ENCODE measurements at regions not wholly inside any gene's neighbourhood (a gene's known extent, or its start where the extent isn't known, plus 50 kb on each side); places are given as distances from the start of the nearest gene placed in this dataset.
"Not testable (repeated sequence)": the region's sequence is repeated elsewhere in the genome, so short reads cannot be mapped to it uniquely, and the experiment has no call there.

DNA sequence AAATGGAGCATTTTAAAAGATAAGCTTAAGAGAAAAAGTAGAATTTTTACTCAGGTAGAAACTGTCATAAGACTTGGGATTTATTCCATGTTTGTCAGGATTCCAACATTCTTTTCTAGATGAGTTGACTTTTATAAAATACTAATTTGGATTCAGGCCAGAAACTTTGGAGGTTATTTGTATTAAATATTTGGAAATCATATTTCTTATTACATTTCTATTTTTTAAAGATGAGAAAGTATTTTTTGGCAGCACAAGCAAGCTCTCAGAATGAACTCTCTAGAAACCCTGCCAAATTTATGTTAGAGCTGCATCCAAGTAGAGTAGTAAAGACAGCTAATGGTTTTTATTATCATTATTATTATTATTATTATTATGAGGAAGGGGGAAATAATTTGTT, 1014.9 kb upstream of the GJE1 start:
- intact Hi-C loops (cut with micrococcal nuclease): no loop called here
- no peaks in the 10 kb centered on the region for H3K36me3 Mint-ChIP-seq (ENCODE audit: low read depth)

DNA sequence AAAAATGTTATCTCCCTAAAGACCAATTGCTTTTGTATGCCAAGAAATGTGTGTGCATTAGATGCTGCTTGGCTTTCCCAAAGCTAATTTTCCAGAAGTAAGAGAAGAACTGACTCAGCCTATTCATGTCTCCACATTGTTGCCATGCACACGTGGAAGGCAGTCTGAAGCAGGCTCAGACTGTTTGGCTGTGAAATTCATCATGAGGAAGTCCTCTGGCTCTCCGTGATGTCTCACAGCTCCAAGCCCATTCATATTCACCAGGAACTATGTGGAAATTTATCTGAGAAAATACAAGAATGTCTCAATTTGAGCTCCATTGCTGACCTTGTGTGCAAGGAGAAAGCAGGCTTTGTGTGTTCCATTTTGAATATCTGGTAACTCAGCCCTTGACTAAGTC, 1022.2 kb upstream of the GJE1 start:
- Mint-ChIP-seq H3K27me3 (no peaks in the 10 kb centered on the region), H3K9me3 (no peaks in the 10 kb centered on the region), H3K36me3 (ENCODE audit: low read depth) (no peaks in the 10 kb centered on the region), H3K27ac (no peak overlapping the region), H3K4me1 (ENCODE audit: low read depth) (no peaks in the 10 kb centered on the region), H3K4me3 (no peak overlapping the region)
- intact Hi-C loops (cut with micrococcal nuclease): no loop called here

More for the DNA sequence above, 1014.9 kb upstream of the GJE1 start:
- no peak overlapping the region for H3K27ac Mint-ChIP-seq
- no peaks in the 10 kb centered on the region for H3K27me3 Mint-ChIP-seq
- H3K4me1 Mint-ChIP-seq (ENCODE audit: low read depth): no peaks in the 10 kb centered on the region
- H3K9me3 Mint-ChIP-seq: peaks cover 9% of the 10 kb centered on the region
- H3K4me3 Mint-ChIP-seq: no peak overlapping the region

DNA sequence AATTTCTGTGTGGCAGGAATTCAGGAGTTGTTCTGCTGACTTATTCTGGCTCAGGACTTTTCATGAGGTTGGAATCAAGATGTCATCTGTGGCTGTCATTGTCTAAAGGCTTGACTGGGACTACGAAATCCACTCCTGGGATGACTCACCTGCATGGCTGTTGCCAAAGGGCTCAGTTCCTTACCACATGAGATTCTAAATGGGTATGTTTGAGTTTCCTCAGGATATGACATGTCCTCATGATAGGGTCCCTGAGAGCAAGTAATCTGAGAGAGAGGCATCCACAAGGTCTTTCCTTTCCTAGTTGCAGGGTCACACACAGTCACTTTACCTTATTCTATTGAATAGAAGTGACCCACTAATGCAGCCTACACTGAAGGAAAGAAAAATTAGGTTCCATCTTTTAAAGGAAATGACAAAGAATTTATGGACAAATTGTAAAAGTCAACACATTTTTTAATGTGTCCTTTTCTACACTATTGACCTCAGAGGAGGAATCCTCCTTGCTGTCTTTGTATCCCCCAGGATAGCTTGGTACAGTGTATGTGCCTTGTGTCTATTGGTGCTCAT, 1025.0 kb upstream of the GJE1 start:
- Mint-ChIP-seq H3K9me3 (no peaks in the 10 kb centered on the region), H3K27me3 (no peaks in the 10 kb centered on the region), H3K4me1 (ENCODE audit: low read depth) (no peaks in the 10 kb centered on the region), H3K27ac (no peak overlapping the region), H3K36me3 (ENCODE audit: low read depth) (no peaks in the 10 kb centered on the region), H3K4me3 (no peak overlapping the region)
- intact Hi-C loops (cut with micrococcal nuclease): no loop called here

DNA sequence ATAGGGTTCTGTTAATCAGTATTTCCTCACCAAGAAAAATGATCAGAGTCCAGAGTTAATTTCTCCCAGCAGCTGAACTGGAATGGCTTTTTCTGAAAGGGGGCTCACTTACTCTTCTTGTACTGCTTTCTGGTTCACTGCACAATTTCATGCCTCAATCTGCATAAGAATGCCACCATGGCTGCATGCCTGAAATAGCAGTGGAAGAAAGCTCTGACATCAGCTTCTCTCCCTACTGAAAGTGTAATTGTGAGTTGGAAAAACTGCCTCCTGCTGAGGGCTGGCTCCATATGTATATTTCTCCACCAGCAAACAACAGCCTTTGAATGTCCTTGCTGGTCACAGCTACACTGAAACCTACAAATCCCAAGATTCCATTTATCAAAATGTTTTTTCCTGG, 1027.2 kb upstream of the GJE1 start:
- intact Hi-C loops (cut with micrococcal nuclease): no loop called here
- Mint-ChIP-seq H3K27me3 (no peaks in the 10 kb centered on the region), H3K27ac (no peak overlapping the region)

DNA sequence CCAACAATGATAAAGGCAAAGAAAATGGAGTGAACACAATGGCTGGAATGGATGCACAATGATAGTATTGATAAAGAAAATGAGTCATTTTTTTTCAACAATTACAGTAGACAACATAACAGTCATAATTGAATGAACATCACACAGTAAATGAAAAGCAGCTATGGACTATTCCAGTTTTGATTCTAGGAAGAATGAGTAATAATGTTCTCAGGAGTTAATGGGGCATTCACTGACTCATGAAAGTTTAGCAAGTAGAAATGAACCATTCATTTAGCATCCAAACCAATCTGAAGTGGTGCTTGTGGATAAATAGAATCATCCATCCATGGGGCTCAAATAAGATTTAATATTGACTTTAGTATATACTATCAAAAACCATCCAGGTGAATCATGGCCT, 1029.5 kb upstream of the GJE1 start:
- H3K27ac Mint-ChIP-seq: no peak overlapping the region
- H3K4me3 Mint-ChIP-seq: no peak overlapping the region
- no peaks in the 10 kb centered on the region for H3K4me1 Mint-ChIP-seq (ENCODE audit: low read depth)
- no peaks in the 10 kb centered on the region for H3K27me3 Mint-ChIP-seq
- intact Hi-C loops (cut with micrococcal nuclease): no loop called here
- peaks cover 12% of the 10 kb centered on the region for H3K9me3 Mint-ChIP-seq
- H3K36me3 Mint-ChIP-seq (ENCODE audit: low read depth): no peaks in the 10 kb centered on the region

More for the DNA sequence above, 1027.2 kb upstream of the GJE1 start:
- Mint-ChIP-seq H3K4me3 (no peak overlapping the region), H3K36me3 (ENCODE audit: low read depth) (no peaks in the 10 kb centered on the region), H3K4me1 (ENCODE audit: low read depth) (no peaks in the 10 kb centered on the region), H3K9me3 (no peaks in the 10 kb centered on the region)

DNA sequence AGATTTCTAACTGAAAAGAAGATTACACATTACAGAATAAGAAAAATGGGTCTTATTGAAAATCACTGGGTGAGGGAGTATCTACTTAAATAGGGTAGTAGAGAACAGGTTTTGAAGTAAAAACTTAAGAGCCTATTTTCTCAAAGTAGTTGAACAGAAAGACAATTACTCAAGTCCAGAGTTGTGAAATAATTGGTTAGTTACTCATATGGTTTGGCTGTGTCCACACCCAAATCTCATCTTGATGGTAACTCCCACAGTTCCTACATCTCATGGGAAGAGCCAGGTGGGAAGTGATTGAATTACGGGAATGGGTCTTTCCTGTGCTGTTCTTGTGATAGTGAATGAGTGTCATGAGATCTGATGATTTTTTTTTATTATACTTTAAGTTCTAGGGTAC, 1035.3 kb upstream of the GJE1 start:
- Mint-ChIP-seq H3K27me3 (no peaks in the 10 kb centered on the region), H3K4me3 (no peak overlapping the region), H3K27ac (no peak overlapping the region), H3K9me3 (peaks cover 51% of the 10 kb centered on the region), H3K36me3 (ENCODE audit: low read depth) (no peaks in the 10 kb centered on the region), H3K4me1 (ENCODE audit: low read depth) (no peaks in the 10 kb centered on the region)
- intact Hi-C loops (cut with micrococcal nuclease): no loop called here

DNA sequence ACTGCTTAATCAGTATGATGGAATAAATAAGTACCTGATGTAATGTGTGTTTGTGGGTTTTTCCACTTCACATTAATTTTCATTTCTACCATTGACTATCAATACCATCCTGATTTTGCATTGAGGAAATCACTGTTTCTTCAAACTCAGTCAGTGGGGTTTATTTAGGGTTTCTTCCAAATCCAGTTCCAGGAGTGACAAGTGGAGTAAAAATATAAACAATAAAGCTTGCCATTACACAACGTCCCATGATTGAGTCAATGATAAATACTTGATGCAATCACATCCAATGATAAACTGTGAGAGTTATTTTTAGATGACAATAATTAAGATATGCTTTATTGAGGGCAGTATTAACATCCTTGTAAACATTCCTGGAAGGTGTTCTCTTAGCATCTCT, 1037.4 kb upstream of the GJE1 start:
- Mint-ChIP-seq H3K36me3 (ENCODE audit: low read depth) (no peaks in the 10 kb centered on the region), H3K9me3 (peaks cover 51% of the 10 kb centered on the region), H3K4me3 (no peak overlapping the region), H3K27me3 (no peaks in the 10 kb centered on the region), H3K27ac (no peak overlapping the region), H3K4me1 (ENCODE audit: low read depth) (no peaks in the 10 kb centered on the region)
- intact Hi-C loops (cut with micrococcal nuclease): no loop called here

DNA sequence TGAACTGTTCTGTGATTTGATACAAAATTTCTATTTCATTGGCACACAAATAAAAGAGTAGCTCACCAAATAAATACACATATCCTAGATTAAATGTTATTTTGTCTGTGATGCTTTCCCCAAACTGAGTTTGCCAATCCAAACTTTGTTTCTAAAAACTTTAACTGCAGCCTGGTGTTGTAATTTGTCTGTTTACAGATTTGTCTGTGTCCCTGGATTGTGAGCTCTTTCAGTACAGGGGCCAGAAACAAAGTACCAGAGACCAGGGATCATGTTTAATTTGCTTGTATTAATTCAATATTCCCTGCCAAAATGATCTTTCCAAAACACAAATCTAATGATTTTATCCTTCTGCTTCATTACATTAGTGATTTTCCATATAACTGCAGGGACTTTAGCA, 1044.6 kb upstream of the GJE1 start:
- no peaks in the 10 kb centered on the region for H3K27me3 Mint-ChIP-seq
- H3K36me3 Mint-ChIP-seq (ENCODE audit: low read depth): no peaks in the 10 kb centered on the region
- no peaks in the 10 kb centered on the region for H3K4me1 Mint-ChIP-seq (ENCODE audit: low read depth)
- H3K4me3 Mint-ChIP-seq: no peak overlapping the region
- H3K9me3 Mint-ChIP-seq: peaks cover 15% of the 10 kb centered on the region
- intact Hi-C loops (cut with micrococcal nuclease): no loop called here
- H3K27ac Mint-ChIP-seq: no peak overlapping the region

DNA sequence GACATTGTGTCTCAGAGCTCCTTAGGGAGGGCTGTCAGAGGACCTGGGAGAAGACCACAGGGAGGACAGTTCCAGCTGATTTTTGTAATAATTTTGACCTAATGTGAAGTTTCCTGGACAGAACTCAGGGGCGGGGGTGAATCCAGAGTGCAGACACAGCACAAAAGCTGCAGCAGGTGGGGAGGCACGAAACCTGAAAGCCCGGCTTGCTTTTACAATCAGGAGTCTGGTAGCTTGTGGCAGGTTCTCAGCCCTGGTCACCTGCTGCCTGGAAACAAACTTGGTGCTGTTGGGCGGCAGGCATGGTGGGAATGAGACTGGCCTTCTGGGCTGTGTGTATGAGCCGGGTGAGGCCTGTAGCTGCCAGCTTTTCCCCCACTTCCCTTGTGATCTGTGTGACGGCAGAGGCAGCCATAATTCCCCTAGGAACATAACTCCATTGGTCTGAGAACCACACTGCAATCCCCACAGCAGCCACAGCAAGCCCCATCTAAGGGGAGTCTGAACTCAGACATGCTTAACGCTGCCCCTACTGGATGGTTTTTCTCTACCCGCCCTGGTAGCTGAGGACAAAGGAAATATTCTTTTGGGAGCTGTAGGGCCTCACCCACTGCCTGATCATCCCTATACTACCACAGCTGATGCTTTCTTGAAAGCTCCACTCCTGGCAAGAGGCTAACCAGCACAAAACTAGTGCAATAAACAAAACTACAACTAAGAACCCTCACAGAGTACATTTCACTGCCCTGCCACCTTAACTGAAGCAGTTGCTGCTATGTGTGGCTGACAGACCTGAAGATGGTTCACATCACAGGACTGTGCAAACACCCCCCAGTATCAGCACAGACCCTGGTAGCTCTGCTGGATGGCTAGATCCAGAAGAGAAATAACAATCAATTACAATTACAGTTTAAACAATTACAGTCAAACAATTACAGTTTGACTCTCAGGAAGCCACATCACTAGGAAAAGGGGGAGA, 1055.1 kb upstream of the GJE1 start:
- Mint-ChIP-seq H3K36me3 (ENCODE audit: low read depth) (no peaks in the 10 kb centered on the region), H3K27me3 (no peaks in the 10 kb centered on the region), H3K4me1 (ENCODE audit: low read depth) (no peaks in the 10 kb centered on the region), H3K27ac (no peak overlapping the region), H3K9me3 (peaks cover 65% of the 10 kb centered on the region), H3K4me3 (no peak overlapping the region)
- intact Hi-C loops (cut with micrococcal nuclease): no loop called here

DNA sequence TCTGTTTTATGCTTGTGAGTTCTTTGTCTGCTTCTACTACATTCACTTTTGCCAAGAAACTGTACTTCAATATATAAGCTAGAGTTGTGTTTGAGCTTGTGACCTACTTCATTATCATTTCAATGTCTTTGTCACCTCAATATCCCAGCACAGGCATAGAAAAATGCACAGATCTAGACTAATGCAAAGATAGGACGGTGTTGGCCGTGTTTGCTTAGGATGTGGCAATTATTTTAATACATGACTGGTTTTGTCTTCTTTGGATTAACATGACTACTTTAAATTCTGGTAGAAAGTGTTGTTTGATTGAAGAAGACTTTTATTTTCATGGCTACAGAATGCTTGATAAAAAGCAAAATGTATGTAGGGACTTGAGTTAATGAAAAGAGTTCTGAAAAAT, 1075.0 kb upstream of the GJE1 start:
- H3K9me3 Mint-ChIP-seq: no peaks in the 10 kb centered on the region
- intact Hi-C loops (cut with micrococcal nuclease): no loop called here
- no peaks in the 10 kb centered on the region for H3K27me3 Mint-ChIP-seq
- H3K4me1 Mint-ChIP-seq (ENCODE audit: low read depth): peaks cover 7% of the 10 kb centered on the region
- no peaks in the 10 kb centered on the region for H3K36me3 Mint-ChIP-seq (ENCODE audit: low read depth)
- no peak overlapping the region for H3K4me3 Mint-ChIP-seq
- no peak overlapping the region for H3K27ac Mint-ChIP-seq

DNA sequence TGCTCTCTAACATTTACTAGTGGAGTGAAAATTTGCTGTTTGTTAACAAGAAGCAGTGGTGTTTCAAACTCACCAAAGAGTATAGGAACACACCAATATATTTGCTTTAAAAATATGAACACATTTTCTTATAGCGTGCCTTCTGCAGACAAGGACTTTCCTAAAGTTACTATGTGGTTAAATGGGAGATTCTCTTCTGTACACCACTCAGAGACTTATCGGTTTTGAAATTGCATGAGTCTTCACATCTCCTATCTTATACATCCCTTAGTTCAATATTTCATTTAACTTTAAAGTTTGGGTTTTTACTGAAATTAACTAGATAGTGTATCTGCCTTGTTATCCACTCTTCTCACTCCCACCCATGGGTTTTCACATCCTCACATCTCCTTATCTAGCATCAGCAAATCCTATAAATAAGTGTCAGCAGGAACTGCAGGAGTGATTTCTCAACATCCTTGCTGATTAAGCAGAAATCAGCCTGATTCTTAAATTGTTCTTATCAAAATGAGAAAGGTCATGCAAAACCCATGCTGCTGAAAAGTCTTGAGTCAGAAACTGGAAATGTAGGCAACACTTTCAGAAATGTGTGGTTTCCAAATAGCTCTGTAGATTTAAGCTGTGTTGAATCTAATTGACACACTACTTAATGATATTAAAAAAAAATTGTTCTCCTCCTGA, 1075.6 kb upstream of the GJE1 start:
- intact Hi-C loops (cut with micrococcal nuclease): no loop called here
- Mint-ChIP-seq H3K27me3 (no peaks in the 10 kb centered on the region), H3K4me3 (no peak overlapping the region), H3K9me3 (no peaks in the 10 kb centered on the region), H3K36me3 (ENCODE audit: low read depth) (no peaks in the 10 kb centered on the region), H3K27ac (no peak overlapping the region), H3K4me1 (ENCODE audit: low read depth) (peaks cover 7% of the 10 kb centered on the region)

DNA sequence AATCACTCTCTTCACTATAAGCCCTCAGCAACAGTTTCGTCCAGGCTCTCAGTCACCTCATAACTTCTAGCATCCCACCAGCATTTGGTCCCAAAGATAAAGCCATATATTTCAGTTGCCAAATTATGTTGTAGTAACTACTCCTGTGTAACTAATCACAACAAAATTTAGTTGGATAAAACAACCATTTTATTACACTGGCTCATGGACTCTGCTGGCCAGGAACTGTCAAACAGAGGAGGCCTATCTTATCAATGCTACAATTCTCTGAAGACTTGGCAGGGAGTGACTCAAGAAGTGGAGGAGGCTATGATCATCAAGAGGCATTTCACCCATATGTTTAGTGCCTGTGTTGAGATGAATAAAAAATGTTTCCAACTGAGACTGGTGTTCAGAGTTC, 1082.3 kb upstream of the GJE1 start:
- H3K4me1 Mint-ChIP-seq (ENCODE audit: low read depth): no peaks in the 10 kb centered on the region
- intact Hi-C loops (cut with micrococcal nuclease): no loop called here
- no peak overlapping the region for H3K27ac Mint-ChIP-seq
- H3K36me3 Mint-ChIP-seq (ENCODE audit: low read depth): no peaks in the 10 kb centered on the region
- peaks cover 14% of the 10 kb centered on the region for H3K9me3 Mint-ChIP-seq
- H3K27me3 Mint-ChIP-seq: no peaks in the 10 kb centered on the region
- H3K4me3 Mint-ChIP-seq: no peak overlapping the region

DNA sequence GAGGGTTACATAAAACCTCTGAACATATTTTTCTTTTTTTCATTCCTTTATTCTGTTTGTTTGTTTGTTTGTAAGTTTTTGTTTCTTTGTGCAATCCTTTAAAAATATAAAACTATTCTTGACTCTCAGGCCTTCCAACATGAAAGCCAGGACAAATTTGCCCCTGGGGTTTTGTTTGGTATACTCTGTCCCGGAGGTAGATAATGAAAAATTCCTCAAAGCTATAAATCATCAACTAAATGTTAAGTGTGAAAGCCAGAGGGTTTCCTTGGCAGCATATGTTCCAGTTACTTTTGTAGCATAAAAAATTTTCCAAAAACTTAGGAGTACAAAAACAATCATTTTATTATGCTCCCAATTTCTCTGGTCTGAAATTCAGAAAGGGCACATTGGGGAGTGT, 1084.3 kb upstream of the GJE1 start:
- H3K9me3 Mint-ChIP-seq: peaks cover 14% of the 10 kb centered on the region
- no peak overlapping the region for H3K27ac Mint-ChIP-seq
- no peaks in the 10 kb centered on the region for H3K4me1 Mint-ChIP-seq (ENCODE audit: low read depth)
- H3K4me3 Mint-ChIP-seq: no peak overlapping the region
- H3K36me3 Mint-ChIP-seq (ENCODE audit: low read depth): no peaks in the 10 kb centered on the region
- H3K27me3 Mint-ChIP-seq: no peaks in the 10 kb centered on the region
- intact Hi-C loops (cut with micrococcal nuclease): no loop called here

DNA sequence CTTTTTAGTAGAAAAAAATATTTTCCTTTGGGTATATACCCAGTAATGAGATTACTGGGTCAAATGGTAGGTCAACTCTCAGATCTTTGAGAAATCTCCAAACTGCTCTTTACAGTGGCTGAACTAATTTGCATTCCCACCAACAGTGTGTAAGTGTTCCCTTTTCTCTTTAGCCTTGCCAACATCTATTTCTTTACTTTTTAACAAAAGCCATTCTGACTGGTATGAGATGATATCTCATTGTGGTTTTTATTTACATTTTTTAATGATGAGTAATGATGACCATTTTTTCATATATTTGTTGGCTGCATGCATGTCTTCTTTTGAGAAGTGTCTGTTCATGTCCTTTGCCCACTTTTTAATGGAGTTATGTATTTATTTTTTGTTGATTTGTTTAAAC, 1086.2 kb upstream of the GJE1 start:
- H3K4me1 Mint-ChIP-seq (ENCODE audit: low read depth); H3K36me3 Mint-ChIP-seq (ENCODE audit: low read depth); H3K4me3 Mint-ChIP-seq; H3K27ac Mint-ChIP-seq; H3K27me3 Mint-ChIP-seq; intact Hi-C loops (cut with micrococcal nuclease): not testable (repeated sequence)
- peaks cover 15% of the 10 kb centered on the region for H3K9me3 Mint-ChIP-seq

Data from dendritic cell treated with granulocyte-macrophage colony-stimulating factor and Interleukin-4, amounts not matched to agents 40 ng/mL and 50 ng/mL, for 4 days (primary cell).